SU-DHL-6 (cell line): ENCODE measurements at regions not wholly inside any gene's neighbourhood (a gene's known extent, or its start where the extent isn't known, plus 50 kb on each side); places are given as distances from the start of the nearest gene placed in this dataset.
"Not testable (repeated sequence)": the region's sequence is repeated elsewhere in the genome, so short reads cannot be mapped to it uniquely, and the experiment has no call there.

ENCODE experiments used
- H2AFZ ChIP-seq: fragments of 200-600 bp; sonication (generic); 2 replicates; pipeline ENCODE4 v1.6.1; 2014; ENCODE audit warnings: low read depth, mild to moderate bottlenecking, moderate library complexity, mixed read lengths, antibody characterized with exemption, low read length; ENCODE audit not compliant: severe bottlenecking
- H3F3A ChIP-seq: fragments of 200-600 bp; shearing (Covaris generic); 2 replicates; pipeline ENCODE4 v1.6.0; 2016; ENCODE audit warnings: antibody characterized with exemption, mild to moderate bottlenecking; ENCODE audit not compliant: insufficient read depth
- H3K27ac ChIP-seq: fragments of 200-600 bp; sonication (generic); 2 replicates; pipeline ENCODE4 v1.5.1; 2016; ENCODE audit warnings: low read depth, mild to moderate bottlenecking, low read length, moderate library complexity, mixed read lengths
- H3K27me3 ChIP-seq: fragments of 200-600 bp; sonication (generic), shearing (Covaris generic); 2 replicates; pipeline ENCODE4 v1.6.0; 2014; ENCODE audit warnings: mild to moderate bottlenecking, low read length
- H3K36me3 ChIP-seq: fragments of 200-600 bp; sonication (generic); 2 replicates; pipeline ENCODE4 v1.6.1; 2014; ENCODE audit warnings: mild to moderate bottlenecking, low read length, mixed read lengths
- H3K4me2 ChIP-seq: fragments of 300-600, 200-600 bp; shearing (Covaris generic), sonication (generic); 2 replicates; pipeline ENCODE4 v1.6.0; 2014; ENCODE audit warnings: low read length, low read depth, mild to moderate bottlenecking; ENCODE audit not compliant: poor library complexity, severe bottlenecking
- H3K4me3 ChIP-seq: fragments of 200-600 bp; sonication (generic); 2 replicates; pipeline ENCODE4 v1.5.1; 2014; ENCODE audit warnings: antibody characterized with exemption, low read length, mild to moderate bottlenecking, mixed read lengths; ENCODE audit not compliant: insufficient read depth, poor library complexity, severe bottlenecking
- H3K79me2 ChIP-seq: fragments of 200-600 bp; sonication (generic); 2 replicates; pipeline ENCODE4 v1.6.1; 2014; ENCODE audit warnings: mild to moderate bottlenecking, low read length, moderate library complexity; ENCODE audit not compliant: insufficient read depth
- H3K9ac ChIP-seq: fragments of 200-600 bp; sonication (generic); 2 replicates; pipeline ENCODE4 v1.7.0; 2014; ENCODE audit warnings: mild to moderate bottlenecking, low read length
- H3K9me2 ChIP-seq: fragments of 200-600 bp; sonication (generic); replicated peaks from 2 replicates; pipeline ENCODE4 v1.6.1; 2014; ENCODE audit warnings: low read length; ENCODE audit not compliant: insufficient read depth
- H3K9me3 ChIP-seq: fragments of 200-600 bp; sonication (generic); 2 replicates; pipeline ENCODE4 v1.6.1; 2014; ENCODE audit warnings: low read length, mixed read lengths; ENCODE audit not compliant: insufficient read depth
- H4K20me1 ChIP-seq: fragments of 200-600 bp; sonication (generic); 2 replicates; pipeline ENCODE4 v1.6.1; 2014; ENCODE audit warnings: low read depth, mild to moderate bottlenecking, antibody characterized with exemption, low read length, moderate library complexity, mixed read lengths
- EZH2phosphoT487 ChIP-seq: fragments of 200-600 bp; sonication (generic), shearing (Covaris generic); conservative IDR thresholded peaks from 2 replicates; pipeline ENCODE4 v1.6.1; 2018; ENCODE audit warnings: mild to moderate bottlenecking, antibody characterized with exemption, low read length, moderate library complexity, mixed read lengths
- TF ChIP-seq, protein P1 (sequence below): fragments of 200-600 bp; sonication (generic); IDR thresholded peaks from one replicate; pipeline ENCODE4 v1.5.1; 2017; ENCODE audit warnings: antibody characterized with exemption, mild to moderate bottlenecking, low read length, moderate library complexity; ENCODE audit not compliant: insufficient read depth, poor library complexity, severe bottlenecking

DNA sequence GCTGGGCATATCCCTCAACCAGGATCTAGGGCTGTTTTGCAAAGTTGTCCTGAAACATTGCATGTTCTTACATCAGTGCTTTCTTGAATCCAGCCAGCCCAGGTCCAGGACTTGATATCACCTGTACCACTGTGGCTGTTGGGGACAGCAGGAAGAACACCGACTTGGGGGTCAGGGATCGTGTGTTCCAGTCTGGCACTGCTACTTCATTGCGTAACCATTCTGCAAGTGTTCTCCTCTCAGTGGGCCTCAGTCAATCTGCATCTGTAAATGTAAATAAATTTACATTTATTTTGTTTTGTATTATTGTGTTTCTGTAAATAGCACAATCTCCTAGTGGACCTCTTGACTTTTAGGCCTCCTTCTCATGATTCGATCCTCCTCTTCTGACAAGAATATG lies 167.3 kb downstream of the SUDS3 start:
- Histone ChIP-seq H3F3A (no peaks in the 10 kb centered on the region), H3K4me2 (no peak overlapping the region), H3K9ac (no peak overlapping the region), H3K4me3 (no peak overlapping the region), H3K36me3 (no peaks in the 10 kb centered on the region), H2AFZ (no peak overlapping the region), H3K9me3 (no peaks in the 10 kb centered on the region), H3K79me2 (no peaks in the 10 kb centered on the region), H4K20me1 (no peaks in the 10 kb centered on the region), H3K9me2 (no peaks in the 10 kb centered on the region), H3K27me3 (no peaks in the 10 kb centered on the region), H3K27ac (no peak overlapping the region)
- no peak for TF ChIP-seq EZH2phosphoT487
- TF ChIP-seq, protein P1, sequence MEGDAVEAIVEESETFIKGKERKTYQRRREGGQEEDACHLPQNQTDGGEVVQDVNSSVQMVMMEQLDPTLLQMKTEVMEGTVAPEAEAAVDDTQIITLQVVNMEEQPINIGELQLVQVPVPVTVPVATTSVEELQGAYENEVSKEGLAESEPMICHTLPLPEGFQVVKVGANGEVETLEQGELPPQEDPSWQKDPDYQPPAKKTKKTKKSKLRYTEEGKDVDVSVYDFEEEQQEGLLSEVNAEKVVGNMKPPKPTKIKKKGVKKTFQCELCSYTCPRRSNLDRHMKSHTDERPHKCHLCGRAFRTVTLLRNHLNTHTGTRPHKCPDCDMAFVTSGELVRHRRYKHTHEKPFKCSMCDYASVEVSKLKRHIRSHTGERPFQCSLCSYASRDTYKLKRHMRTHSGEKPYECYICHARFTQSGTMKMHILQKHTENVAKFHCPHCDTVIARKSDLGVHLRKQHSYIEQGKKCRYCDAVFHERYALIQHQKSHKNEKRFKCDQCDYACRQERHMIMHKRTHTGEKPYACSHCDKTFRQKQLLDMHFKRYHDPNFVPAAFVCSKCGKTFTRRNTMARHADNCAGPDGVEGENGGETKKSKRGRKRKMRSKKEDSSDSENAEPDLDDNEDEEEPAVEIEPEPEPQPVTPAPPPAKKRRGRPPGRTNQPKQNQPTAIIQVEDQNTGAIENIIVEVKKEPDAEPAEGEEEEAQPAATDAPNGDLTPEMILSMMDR = no peak

DNA sequence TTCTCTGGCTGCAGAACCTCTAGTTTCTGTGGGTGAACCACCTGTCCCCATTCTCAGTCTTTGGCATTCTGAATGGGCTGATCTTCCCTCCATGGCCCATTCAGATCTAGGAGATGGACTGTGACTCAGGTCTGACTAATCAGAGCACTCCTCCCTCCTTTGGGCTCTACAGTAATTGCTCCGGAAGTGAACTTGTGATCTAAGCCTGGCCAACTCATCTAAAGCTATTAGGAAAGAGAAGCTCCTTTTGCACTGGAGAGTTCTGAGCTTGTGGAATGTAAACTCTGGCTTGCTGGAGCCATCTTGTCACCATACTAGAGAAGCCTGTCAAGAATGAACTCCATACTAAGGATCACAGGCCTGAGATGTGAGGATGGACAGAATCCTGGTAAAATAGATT lies 168.2 kb downstream of the SUDS3 start:
- H3K27ac ChIP-seq = no peak overlapping the region
- no peaks in the 10 kb centered on the region for H4K20me1 ChIP-seq
- H3K4me2 ChIP-seq = no peak overlapping the region
- no peaks in the 10 kb centered on the region for H3K79me2 ChIP-seq
- no peak overlapping the region for H3K9ac ChIP-seq
- H3K36me3 ChIP-seq = no peaks in the 10 kb centered on the region
- no peak overlapping the region for H2AFZ ChIP-seq
- no peaks in the 10 kb centered on the region for H3K9me2 ChIP-seq
- no peak overlapping the region for H3K4me3 ChIP-seq
- H3F3A ChIP-seq = no peaks in the 10 kb centered on the region
- H3K9me3 ChIP-seq = no peaks in the 10 kb centered on the region
- H3K27me3 ChIP-seq = no peaks in the 10 kb centered on the region
- TF ChIP-seq EZH2phosphoT487 = no peak
- TF ChIP-seq, protein P1 = no peak

DNA sequence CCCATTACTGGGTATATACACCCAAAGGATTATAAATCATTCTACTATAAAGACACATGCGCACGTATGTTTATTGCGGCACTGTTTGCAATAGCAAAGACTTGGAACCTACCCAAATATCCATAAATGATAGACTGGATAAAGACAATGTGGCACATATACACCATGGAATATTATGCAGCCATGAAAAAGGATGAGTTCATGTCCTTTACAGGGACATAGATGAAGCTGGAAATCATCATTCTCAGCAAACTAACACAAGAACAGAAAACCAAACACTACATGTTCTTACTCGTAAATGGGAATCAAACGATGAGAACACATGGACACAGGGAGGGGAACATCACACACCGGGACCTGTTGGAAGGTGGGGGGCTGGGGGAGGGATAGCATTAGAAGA lies 171.3 kb downstream of the SUDS3 start:
- not testable (repeated sequence) for H3K9me2 ChIP-seq, H3K9me3 ChIP-seq, H3K27ac ChIP-seq, H3K79me2 ChIP-seq, H2AFZ ChIP-seq, H3K36me3 ChIP-seq, H4K20me1 ChIP-seq, H3K9ac ChIP-seq, H3K4me3 ChIP-seq, H3F3A ChIP-seq, H3K4me2 ChIP-seq, H3K27me3 ChIP-seq

DNA sequence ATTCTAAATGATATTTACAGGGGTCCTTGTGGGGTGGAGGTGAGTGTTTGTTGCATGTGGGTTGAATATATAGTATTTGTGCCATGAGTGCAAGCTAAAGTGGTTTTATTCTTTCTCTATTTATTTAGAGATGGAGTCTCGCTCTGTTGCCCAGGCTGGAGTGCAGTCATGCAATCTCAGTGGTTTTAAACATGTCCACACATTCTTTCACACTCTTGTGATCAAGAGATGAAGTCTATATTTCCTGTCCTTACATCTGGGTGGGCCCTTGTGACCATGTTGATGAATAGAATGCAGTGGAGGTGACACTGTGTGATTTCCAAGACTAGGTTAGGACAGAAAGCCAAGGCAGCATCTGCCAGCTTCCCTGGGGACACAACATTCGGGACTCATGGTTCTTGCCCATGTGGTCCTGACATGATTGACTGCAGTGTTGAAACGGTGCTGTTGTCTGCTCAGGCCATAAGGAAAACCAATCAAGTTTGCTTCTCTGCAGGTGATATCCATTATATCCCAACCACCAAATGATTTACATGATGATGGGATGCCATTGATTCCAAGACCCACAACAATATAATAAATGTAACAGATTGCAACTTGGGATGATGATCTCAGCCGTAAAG lies 172.6 kb downstream of the SUDS3 start:
- Histone ChIP-seq H3K27ac (no peak overlapping the region), H3K9ac (no peak overlapping the region), H3K27me3 (no peaks in the 10 kb centered on the region), H3K36me3 (no peaks in the 10 kb centered on the region), H2AFZ (no peak overlapping the region), H3K9me3 (no peaks in the 10 kb centered on the region), H3K79me2 (no peaks in the 10 kb centered on the region), H3K9me2 (no peaks in the 10 kb centered on the region), H3K4me2 (no peak overlapping the region), H3F3A (no peaks in the 10 kb centered on the region), H3K4me3 (no peak overlapping the region), H4K20me1 (no peaks in the 10 kb centered on the region)
- TF ChIP-seq EZH2phosphoT487 = no peak
- TF ChIP-seq, protein P1 = no peak
